Natural killer cell treated with Interleukin-12 subunit alpha and Interleukin-12 subunit beta and Interleukin-15 and Interleukin-18, amount 100 ng/mL, for 72 hours (primary cell): ENCODE measurements at regions not wholly inside any gene's neighbourhood (a gene's known extent, or its start where the extent isn't known, plus 50 kb on each side); places are given as distances from the start of the nearest gene placed in this dataset.
"Not testable (repeated sequence)": the region's sequence is repeated elsewhere in the genome, so short reads cannot be mapped to it uniquely, and the experiment has no call there.

Source experiments
- ATAC-seq, 2 donors: fragments of 150-1000 bp; cut with Tn5 transposase in 1 of 2; sonication (Bioruptor Pico), chemical (Tn5 transposase) in 1 of 2; 2 replicates each; pipeline ENCODE4 v1.10.0; 2021
- DNase-seq: peaks from one replicate; pipeline ENCODE4 v3.0.0; 2022; ENCODE audit warnings: low spot score
- H3K27ac Mint-ChIP-seq, 2 donors: 1 replicate in 1 of 2; 2 replicates in 1 of 2; pipeline ENCODE4 v1.8.0; 2022; ENCODE audit warnings: mixed read lengths in 2 of 2, mild to moderate bottlenecking in 1 of 2, moderate library complexity in 1 of 2
- H3K27me3 Mint-ChIP-seq, 2 donors: 1 replicate in 1 of 2; 2 replicates in 1 of 2; pipeline ENCODE4 v1.8.0; 2022; ENCODE audit warnings: mixed read lengths in 2 of 2
- H3K36me3 Mint-ChIP-seq: one replicate; pipeline ENCODE4 v1.8.0; 2022; ENCODE audit warnings: mixed read lengths
- H3K4me1 Mint-ChIP-seq, 2 donors: 1 replicate in 1 of 2; 2 replicates in 1 of 2; pipeline ENCODE4 v1.8.0; 2022; ENCODE audit warnings: low read depth in 2 of 2, mixed read lengths in 2 of 2, mild to moderate bottlenecking in 1 of 2
- H3K4me3 Mint-ChIP-seq: one replicate; pipeline ENCODE4 v1.8.0; 2022; ENCODE audit warnings: mixed read lengths
- H3K9me3 Mint-ChIP-seq: 2 replicates; pipeline ENCODE4 v1.8.0; 2022; ENCODE audit warnings: mixed read lengths

GRCh38 chr2:236354056-236354940, 90.1 kb upstream of the ASB18 start:
- H3K27me3 Mint-ChIP-seq, result peaks cover 2 to 9% of the 10 kb centered on the region in 2 donors
- ATAC-seq (no peak), DNase-seq (no peak)
- no peak overlapping the region for H3K27ac Mint-ChIP-seq
- no peaks in the 10 kb centered on the region for H3K36me3 Mint-ChIP-seq
- no peak overlapping the region for H3K4me3 Mint-ChIP-seq
- H3K4me1 Mint-ChIP-seq, result peaks cover 2 to 5% of the 10 kb centered on the region in 2 donors
- H3K9me3 Mint-ChIP-seq, result no peaks in the 10 kb centered on the region

GRCh38 chr2:236354973-236355595, 90.9 kb upstream of the ASB18 start:
- ATAC-seq (no peak), DNase-seq (no peak)
- Mint-ChIP-seq H3K27ac (no peak overlapping the region), H3K4me1 (peaks cover 6 to 9% of the 10 kb centered on the region in 2 donors), H3K4me3 (no peak overlapping the region), H3K9me3 (no peaks in the 10 kb centered on the region), H3K27me3 (peaks cover 0 to 9% of the 10 kb centered on the region in 2 donors), H3K36me3 (no peaks in the 10 kb centered on the region)

GRCh38 chr2:236355911-236356310, 91.7 kb upstream of the ASB18 start:
- peaks cover 0 to 7% of the 10 kb centered on the region in 2 donors for H3K27me3 Mint-ChIP-seq
- no peak overlapping the region for H3K27ac Mint-ChIP-seq
- no peaks in the 10 kb centered on the region for H3K9me3 Mint-ChIP-seq
- H3K4me3 Mint-ChIP-seq, result no peak overlapping the region
- peaks cover 6 to 9% of the 10 kb centered on the region in 2 donors for H3K4me1 Mint-ChIP-seq
- DNase-seq, result no peak
- no peaks in the 10 kb centered on the region for H3K36me3 Mint-ChIP-seq
- peak in 1 of 2 donors; percentile 11 for ATAC-seq

- not testable (repeated sequence) for H3K36me3 Mint-ChIP-seq, DNase-seq, H3K27me3 Mint-ChIP-seq, H3K9me3 Mint-ChIP-seq, H3K4me3 Mint-ChIP-seq, H3K27ac Mint-ChIP-seq, H3K4me1 Mint-ChIP-seq
- ATAC-seq, result peak in 1 of 2 donors; percentile 25
Observed at GRCh38 chr2:236356321-236356720, 92.1 kb upstream of the ASB18 start.

- not testable (repeated sequence) for H3K9me3 Mint-ChIP-seq, ATAC-seq, H3K27me3 Mint-ChIP-seq, H3K27ac Mint-ChIP-seq, H3K4me1 Mint-ChIP-seq, H3K36me3 Mint-ChIP-seq, H3K4me3 Mint-ChIP-seq, DNase-seq
Observed at GRCh38 chr2:236358482-236358881, 94.3 kb upstream of the ASB18 start.

- Mint-ChIP-seq H3K27me3 (peaks cover 0 to 5% of the 10 kb centered on the region in 2 donors), H3K9me3 (no peaks in the 10 kb centered on the region), H3K4me1 (peaks cover 5 to 6% of the 10 kb centered on the region in 2 donors), H3K36me3 (no peaks in the 10 kb centered on the region), H3K4me3 (no peak overlapping the region), H3K27ac (no peak overlapping the region)
- ATAC-seq (no peak), DNase-seq (peak; percentile 47)
Observed at GRCh38 chr2:236359426-236360045, 95.3 kb upstream of the ASB18 start.

- DNase-seq (no peak), ATAC-seq (no peak)
- H3K4me3 Mint-ChIP-seq, result no peak overlapping the region
- H3K4me1 Mint-ChIP-seq, result peaks cover 6 to 12% of the 10 kb centered on the region in 2 donors
- H3K27me3 Mint-ChIP-seq, result peaks cover 0 to 13% of the 10 kb centered on the region in 2 donors
- H3K27ac Mint-ChIP-seq, result no peak overlapping the region
- H3K36me3 Mint-ChIP-seq, result no peaks in the 10 kb centered on the region
- no peaks in the 10 kb centered on the region for H3K9me3 Mint-ChIP-seq
Observed at GRCh38 chr2:236360496-236360895, 96.3 kb upstream of the ASB18 start.

GRCh38 chr2:236363711-236364277, 99.6 kb upstream of the ASB18 start:
- Mint-ChIP-seq H3K4me3 (no peak overlapping the region), H3K4me1 (peaks cover 26 to 31% of the 10 kb centered on the region in 2 donors), H3K27me3 (peaks cover 15 to 29% of the 10 kb centered on the region in 2 donors), H3K36me3 (no peaks in the 10 kb centered on the region), H3K27ac (no peak overlapping the region), H3K9me3 (no peaks in the 10 kb centered on the region)
- no peak for DNase-seq
- no peak for ATAC-seq

GRCh38 chr2:236365258-236366048, 101.2 kb upstream of the ASB18 start:
- H3K27me3 Mint-ChIP-seq, result peaks cover 30 to 37% of the 10 kb centered on the region in 2 donors
- peak overlapping the region; percentile 7 for H3K4me3 Mint-ChIP-seq
- peak overlapping the region in 1 of 2 donors; percentile 31 for H3K27ac Mint-ChIP-seq
- no peaks in the 10 kb centered on the region for H3K36me3 Mint-ChIP-seq
- DNase-seq, result peak; percentile 38
- peaks cover 20 to 26% of the 10 kb centered on the region in 2 donors for H3K4me1 Mint-ChIP-seq
- H3K9me3 Mint-ChIP-seq, result no peaks in the 10 kb centered on the region
- ATAC-seq, result peak in 1 of 2 donors; percentile 6

GRCh38 chr2:236366049-236366387, 101.8 kb upstream of the ASB18 start:
- Mint-ChIP-seq H3K36me3 (no peaks in the 10 kb centered on the region), H3K9me3 (no peaks in the 10 kb centered on the region), H3K27ac (no peak overlapping the region), H3K4me3 (peak overlapping the region; percentile 42), H3K4me1 (peaks cover 20 to 26% of the 10 kb centered on the region in 2 donors), H3K27me3 (peaks cover 30 to 40% of the 10 kb centered on the region in 2 donors)
- ATAC-seq (peak in 1 of 2 donors; percentile 13), DNase-seq (no peak)

- Mint-ChIP-seq H3K4me1 (peaks cover 20 to 26% of the 10 kb centered on the region in 2 donors), H3K36me3 (no peaks in the 10 kb centered on the region), H3K9me3 (no peaks in the 10 kb centered on the region), H3K4me3 (peak overlapping the region; percentile 42), H3K27ac (no peak overlapping the region), H3K27me3 (peaks cover 30 to 41% of the 10 kb centered on the region in 2 donors)
- DNase-seq, result no peak
- peak in 1 of 2 donors; percentile 66 for ATAC-seq
Observed at GRCh38 chr2:236366397-236366796, 102.2 kb upstream of the ASB18 start.

- Mint-ChIP-seq H3K36me3 (no peaks in the 10 kb centered on the region), H3K27me3 (peaks cover 30 to 41% of the 10 kb centered on the region in 2 donors), H3K4me3 (peak overlapping the region; percentile 37), H3K9me3 (no peaks in the 10 kb centered on the region), H3K4me1 (peaks cover 20 to 26% of the 10 kb centered on the region in 2 donors), H3K27ac (no peak overlapping the region)
- ATAC-seq (no peak), DNase-seq (no peak)
Observed at GRCh38 chr2:236367506-236368289, 103.5 kb upstream of the ASB18 start.
